NCI-H748 (cell line): ENCODE measurements at regions not wholly inside any gene's neighbourhood (a gene's known extent, or its start where the extent isn't known, plus 50 kb on each side); places are given as distances from the start of the nearest gene placed in this dataset.

Experiments
- DNase-seq: peaks from one replicate; lab custom pipeline; 2025; ENCODE audit not compliant: unreplicated experiment; lab: John Stamatoyannopoulos, UW

- no peak for DNase-seq
Measured at GRCh38 chr15:62727501-62727900, 315.0 kb upstream of the TPM1 start.

DNA sequence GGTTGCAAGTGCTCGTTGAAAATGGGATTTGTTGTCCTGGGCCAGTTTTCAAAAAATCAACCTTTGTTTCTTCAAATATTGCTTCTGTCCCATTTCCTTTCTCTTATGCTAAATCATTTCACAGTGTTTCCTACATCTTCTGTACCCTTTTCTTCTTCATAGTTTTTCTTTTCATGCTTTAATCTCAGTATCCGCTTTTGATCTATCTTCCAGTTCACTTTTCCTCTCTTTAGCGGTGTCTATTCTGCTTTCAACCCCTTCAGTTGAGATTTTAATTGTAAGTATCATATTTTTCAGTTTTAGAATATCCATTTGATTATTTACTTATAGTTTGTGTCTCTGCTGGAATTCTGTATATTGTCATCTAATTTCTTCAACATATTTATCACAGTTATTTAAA, 311.7 kb upstream of the TPM1 start:
- DNase-seq: no peak

- no peak for DNase-seq
Measured at GRCh38 chr15:62732078-62732477, 310.5 kb upstream of the TPM1 start.

DNA sequence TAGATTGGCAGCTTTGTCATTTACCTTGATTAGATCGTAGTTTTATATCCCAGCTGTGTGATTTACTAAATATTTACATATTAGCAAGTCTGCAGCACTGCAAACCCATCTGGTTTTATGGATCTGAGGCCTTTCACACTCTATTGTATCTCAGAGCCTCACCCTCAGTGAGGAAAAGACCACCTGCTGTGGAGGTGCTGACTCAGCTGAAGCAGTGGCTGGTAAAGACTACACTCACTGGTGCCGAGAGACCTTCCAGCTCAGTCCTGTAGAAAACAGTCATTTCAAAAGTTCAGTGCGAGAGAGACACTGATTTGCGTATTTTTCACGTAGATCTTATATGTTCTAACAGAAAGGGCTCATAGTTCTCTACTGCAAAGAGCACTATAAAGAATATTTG, 307.8 kb upstream of the TPM1 start:
- DNase-seq: peak; percentile 20

DNA sequence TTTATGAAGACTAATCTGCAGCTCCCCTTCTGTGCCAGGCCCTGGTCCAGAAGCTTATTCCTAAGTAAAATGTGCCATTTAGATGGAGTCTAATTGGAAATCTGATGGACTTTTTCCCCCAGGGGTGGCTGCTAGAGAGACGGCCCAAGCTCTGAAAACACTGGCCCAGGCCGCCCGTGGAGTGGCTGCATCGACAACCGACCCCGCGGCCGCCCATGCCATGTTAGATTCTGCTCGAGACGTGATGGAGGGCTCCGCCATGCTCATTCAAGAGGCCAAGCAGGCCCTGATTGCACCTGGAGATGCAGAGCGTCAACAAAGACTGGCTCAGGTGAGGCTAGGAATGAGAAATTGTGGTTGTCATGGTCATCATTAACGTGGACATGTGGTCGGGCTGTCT, 305.8 kb upstream of the TPM1 start:
- DNase-seq: no peak

- DNase-seq: no peak
Measured at GRCh38 chr15:62737551-62737950, 305.0 kb upstream of the TPM1 start.

GRCh38 chr15:62739082-62739481, 303.5 kb upstream of the TPM1 start:
- no peak for DNase-seq

DNA sequence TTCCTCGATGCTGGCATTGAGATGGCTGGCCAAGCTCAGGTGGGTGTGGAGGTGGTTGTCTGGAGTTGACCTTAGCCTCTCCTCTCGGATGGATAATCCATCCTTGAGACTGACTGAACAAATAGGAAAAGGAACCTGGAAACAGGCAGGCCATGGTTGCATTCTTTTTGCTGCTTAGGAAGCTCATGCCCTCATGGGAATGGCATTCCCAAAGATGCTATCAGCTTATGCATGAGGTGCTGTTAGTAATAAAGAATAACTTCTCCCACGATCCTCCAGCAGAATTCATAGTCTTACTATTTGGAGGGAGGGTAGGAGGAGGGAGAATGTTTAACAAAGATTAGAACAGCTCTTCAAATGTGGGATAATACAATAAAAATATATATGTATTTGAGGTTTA, 303.0 kb upstream of the TPM1 start:
- no peak for DNase-seq

GRCh38 chr15:62740141-62741004, 302.2 kb upstream of the TPM1 start:
- no peak for DNase-seq

DNA sequence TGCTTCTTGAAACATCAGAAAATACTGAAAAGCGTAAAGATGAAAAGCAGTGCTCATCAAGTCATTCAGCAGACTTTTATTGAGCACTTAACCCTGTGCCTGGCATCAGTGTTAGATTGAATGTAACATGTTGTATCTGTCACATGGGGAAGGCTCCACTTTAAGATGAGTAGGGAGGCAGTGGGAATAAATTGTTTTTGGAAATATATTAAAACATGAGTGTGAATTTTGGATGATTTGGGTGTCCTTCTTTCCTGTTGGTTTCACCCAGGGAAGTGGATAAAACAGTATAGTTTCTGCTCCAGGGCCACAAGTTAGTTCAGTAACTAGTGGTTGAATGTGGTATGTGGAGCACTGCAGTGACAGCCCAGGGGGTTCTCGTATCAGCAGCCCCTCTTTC, 301.4 kb upstream of the TPM1 start:
- no peak for DNase-seq

DNA sequence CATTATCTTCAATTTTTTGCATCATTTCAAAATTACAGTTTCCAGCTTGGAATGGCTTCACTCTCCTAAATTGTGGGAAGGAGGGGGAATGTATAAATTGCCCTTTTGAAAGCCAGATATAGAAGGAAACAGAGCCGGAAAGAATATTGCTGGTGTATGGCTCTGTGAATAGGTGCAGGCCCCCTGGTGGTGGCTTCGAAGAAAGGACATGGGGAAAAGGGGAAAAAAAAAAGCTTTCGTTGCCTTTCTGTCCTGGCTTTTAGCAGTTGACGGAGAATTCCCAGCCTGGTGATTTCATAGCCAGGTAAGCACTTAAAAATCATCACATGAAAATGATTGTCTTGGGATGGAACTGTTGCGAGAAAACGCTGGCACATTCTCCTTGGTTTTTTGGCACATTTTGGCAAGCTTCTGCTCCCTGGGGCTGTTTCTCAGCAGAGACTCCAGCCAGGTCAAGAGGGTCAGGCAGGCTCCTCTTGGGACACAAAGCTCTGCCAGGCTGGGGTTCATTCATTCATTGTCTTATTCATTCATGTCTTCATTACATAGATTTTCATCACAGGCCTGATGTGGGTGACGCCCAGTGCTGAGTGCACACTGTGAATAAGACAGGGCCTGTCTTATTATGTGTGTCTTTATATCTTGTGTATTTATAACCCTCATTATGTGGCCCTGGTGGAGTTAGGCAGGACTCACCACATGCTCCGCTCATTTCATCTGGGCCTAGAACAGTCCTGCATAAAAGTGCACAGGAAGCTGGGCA, 300.0 kb upstream of the TPM1 start:
- DNase-seq: peak; percentile 55

DNA sequence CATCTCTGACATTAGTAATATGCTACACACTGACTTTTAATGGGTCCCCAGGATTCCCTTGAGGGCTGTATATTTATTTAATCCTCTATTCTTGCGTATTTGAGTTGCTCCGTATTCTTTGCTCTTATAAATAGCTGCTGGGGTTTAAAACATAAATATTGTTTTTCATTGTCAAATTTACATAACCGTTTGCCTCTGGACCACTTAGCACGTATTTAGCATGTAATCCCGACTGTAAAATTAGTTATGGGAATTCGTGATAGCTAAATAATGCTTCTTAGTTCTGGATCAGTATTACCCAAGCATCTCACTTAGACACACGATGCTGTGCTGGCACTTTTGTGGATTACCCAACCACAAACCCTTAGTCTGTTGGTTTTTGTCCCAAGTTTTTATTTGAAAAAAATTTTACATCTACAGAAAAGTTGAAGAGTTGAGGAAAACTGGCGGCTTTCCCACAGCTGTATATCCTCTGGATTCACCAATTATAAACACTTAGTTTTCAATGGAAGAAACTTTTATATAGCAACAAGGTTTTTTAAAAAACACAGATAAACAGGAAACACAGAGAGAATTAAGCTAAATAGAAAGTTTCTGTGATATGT, 296.8 kb upstream of the TPM1 start:
- no peak for DNase-seq

DNA sequence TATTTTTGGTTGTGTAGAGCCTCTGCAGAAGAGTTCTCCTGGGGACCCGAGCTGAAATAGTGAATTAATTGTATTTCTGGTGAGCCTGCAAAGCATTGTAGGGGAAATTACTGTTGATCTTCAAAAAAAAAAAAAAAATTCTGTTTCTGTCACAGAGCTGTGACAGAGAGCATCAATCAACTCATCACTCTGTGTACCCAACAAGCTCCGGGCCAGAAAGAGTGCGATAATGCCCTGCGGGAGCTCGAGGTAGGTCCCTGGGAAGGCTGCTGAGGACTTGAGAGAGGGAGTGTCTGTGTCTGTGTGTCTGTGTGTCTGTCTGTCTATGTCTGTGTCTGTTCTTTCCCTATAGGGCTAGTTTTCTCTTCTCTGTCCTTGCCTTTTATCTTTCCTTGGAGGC, 294.4 kb upstream of the TPM1 start:
- DNase-seq: no peak

DNA sequence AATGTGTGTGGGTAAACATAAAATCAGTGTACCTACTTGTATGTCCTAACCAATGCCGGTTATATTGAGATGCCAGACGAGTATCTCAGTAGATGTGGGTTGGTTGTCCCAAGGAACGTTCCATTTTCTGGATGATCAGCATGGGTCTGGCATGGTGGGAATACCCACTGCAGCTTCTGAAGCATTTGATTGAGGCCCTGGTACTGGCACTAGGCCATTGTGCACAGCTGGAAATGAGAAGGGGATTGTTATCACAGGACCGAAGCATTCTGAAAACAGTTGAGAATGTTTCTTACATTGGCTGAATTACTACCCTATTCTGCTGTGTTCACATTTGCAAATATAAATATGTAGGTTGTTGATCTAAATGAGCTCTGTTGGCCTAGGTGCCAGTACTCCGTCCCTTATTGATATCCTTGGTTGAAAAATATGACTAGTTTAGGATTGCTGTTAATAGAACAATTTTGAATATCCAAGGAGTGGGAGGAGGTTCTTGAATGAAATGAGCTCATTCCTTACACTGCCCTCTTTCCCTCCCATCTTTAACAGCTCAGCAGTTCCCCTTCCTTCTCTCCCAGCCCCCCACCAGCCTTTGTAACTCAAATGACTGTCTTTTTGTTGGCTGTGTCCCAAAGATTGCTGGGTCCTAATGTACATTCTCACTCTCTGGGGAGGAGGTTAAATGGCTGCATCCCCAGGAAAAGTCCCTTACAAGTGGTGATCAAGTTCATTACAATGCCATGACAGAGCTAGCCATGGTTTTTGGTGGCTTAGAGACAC, 293.3 kb upstream of the TPM1 start:
- no peak for DNase-seq

- DNase-seq: no peak
Measured at GRCh38 chr15:62750471-62750870, 292.1 kb upstream of the TPM1 start.

- DNase-seq: no peak
Measured at GRCh38 chr15:62752657-62753517, 289.7 kb upstream of the TPM1 start.

DNA sequence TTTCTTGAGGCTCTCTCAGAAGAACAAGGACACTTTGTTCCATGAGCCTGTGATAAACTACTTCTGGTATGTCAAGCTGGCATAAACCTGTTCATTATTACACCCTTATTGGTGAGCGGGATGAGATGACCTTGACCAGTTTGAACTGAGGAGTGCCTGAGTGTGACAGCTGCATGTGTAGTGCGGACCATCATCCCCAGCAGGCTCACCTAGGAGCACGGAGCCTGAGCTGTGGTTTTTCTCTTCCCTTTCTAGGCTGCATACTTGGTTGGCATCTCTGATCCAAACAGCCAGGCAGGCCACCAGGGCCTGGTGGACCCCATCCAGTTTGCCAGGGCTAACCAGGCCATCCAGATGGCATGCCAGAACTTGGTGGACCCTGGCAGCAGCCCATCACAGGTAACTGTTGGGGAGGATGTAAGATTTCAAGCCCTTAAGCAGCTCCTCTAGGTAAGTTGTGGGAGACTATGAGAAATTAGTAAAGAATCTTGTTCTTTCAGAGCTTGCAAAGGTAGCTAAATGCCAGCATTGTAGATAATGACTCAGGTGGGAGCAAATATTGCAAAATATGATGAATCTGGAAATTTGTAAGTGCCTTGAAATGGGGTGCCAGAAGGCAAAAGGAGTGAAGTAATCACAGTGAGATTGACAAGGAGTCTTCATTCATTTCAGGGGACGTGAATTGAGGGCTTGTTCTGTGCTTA, 288.9 kb upstream of the TPM1 start:
- DNase-seq: no peak

GRCh38 chr15:62756326-62756994, 286.1 kb upstream of the TPM1 start:
- DNase-seq: no peak

GRCh38 chr15:62756995-62757360, 285.6 kb upstream of the TPM1 start:
- DNase-seq: no peak
